ENCODE measurements at regions not wholly inside any gene's neighbourhood (a gene's known extent, or its start where the extent isn't known, plus 50 kb on each side); places are given as distances from the start of the nearest gene placed in this dataset.

GRCh38 chr3:153052096-153052460, 109.9 kb upstream of the RAP2B start (continued):
- no peak for TF ChIP-seq MTA3 (IDR thresholded peaks at IDR 0.05; ENCODE audit: borderline replicate concordance, low read length)
- no peak for TF ChIP-seq SIX5 (IDR thresholded peaks at IDR 0.05; ENCODE audit: low read depth, low read length, severe bottlenecking)
- no peak for TF ChIP-seq FOXM1 (IDR thresholded peaks at IDR 0.05; ENCODE audit: low read depth, low read length)
- TF ChIP-seq EP300 (IDR thresholded peaks at IDR 0.05; ENCODE audit: borderline replicate concordance in 1 of 2, control insufficient read depth in 1 of 2, low read depth in 2 of 2, low read length in 2 of 2) = no peak
- TF ChIP-seq E2F8 (IDR thresholded peaks at IDR 0.05; ENCODE audit: low read depth, partially characterized antibody) = no peak
- no peak for TF ChIP-seq USF1 (IDR thresholded peaks at IDR 0.05; ENCODE audit: borderline replicate concordance, extremely low read length, insufficient read depth, low read depth, low read length)
- no peak for TF ChIP-seq ZZZ3 (IDR thresholded peaks at IDR 0.05; ENCODE audit: control insufficient read depth, insufficient read length, low read depth)

- intact Hi-C loops (cut with micrococcal nuclease; ENCODE audit: unreplicated experiment) = no loop called here
- WGBS (ENCODE audit: insufficient coverage, insufficient replicate concordance, low lambda C conversion rate, missing lambda C conversion rate) = 71% methylated on average over 5 of the region's 5 CpGs
- no peaks in the 10 kb centered on the region for H3K79me2 ChIP-seq (ENCODE audit: control insufficient read depth, insufficient read depth, low read length)
- SMC1A ChIA-PET (ENCODE audit: uncharacterized antibody, unreplicated experiment) = interaction anchor here (1.2 to 1.3 kb wide), 2 partner anchors 9 to 10 kb away, joined by 3 read pairs; no protein-coding TSS in a partner anchor
- no peaks in the 10 kb centered on the region for H3K4me1 ChIP-seq (ENCODE audit: control insufficient read depth, insufficient read depth, low read length)
- H3K4me3 ChIP-seq = no peak overlapping the region
- POLR2A ChIA-PET = no interaction called here
- H2AFZ ChIP-seq (ENCODE audit: control insufficient read depth, low read depth, low read length) = no peak overlapping the region
- no peak for FAIRE-seq
- no peaks in the 10 kb centered on the region for H3K27me3 ChIP-seq (replicated peaks in 1 of 2; ENCODE audit: control insufficient read depth in 2 of 2, insufficient read depth in 2 of 2, low read length in 1 of 2)
- RAD21 ChIA-PET (ENCODE audit: unreplicated experiment) = no interaction called here
- CTCF ChIA-PET = interaction anchor here (1.0 kb wide), 1 partner anchor 14 kb away, joined by 3 read pairs; no protein-coding TSS in a partner anchor
- no peaks in the 10 kb centered on the region for H3K36me3 ChIP-seq (ENCODE audit: control insufficient read depth in 2 of 2, insufficient read depth in 2 of 2, low read length in 1 of 2)
- H3K9ac ChIP-seq (ENCODE audit: control insufficient read depth, insufficient read depth, low read length) = no peak overlapping the region
- DNase-seq (ENCODE audit: low read depth, low spot score) = no peak
- no peak for ATAC-seq
- in situ Hi-C loops (cut with MboI) = no loop called here
- H3K4me2 ChIP-seq (ENCODE audit: control insufficient read depth, insufficient read depth) = no peak overlapping the region
- H3K27ac ChIP-seq (ENCODE audit: control insufficient read depth, insufficient read depth) = no peak overlapping the region
- H3K9me3 ChIP-seq (replicated peaks; ENCODE audit: control insufficient read depth, insufficient read depth, low read length) = no peaks in the 10 kb centered on the region
- no TSS peak for BruUV-seq (replicated peaks)
- H4K20me1 ChIP-seq (ENCODE audit: control insufficient read depth, insufficient read depth) = no peaks in the 10 kb centered on the region
- TF ChIP-seq SIX5 (IDR thresholded peaks at IDR 0.05; ENCODE audit: low read depth, low read length, severe bottlenecking) = no peak
- TF ChIP-seq, protein P1, sequence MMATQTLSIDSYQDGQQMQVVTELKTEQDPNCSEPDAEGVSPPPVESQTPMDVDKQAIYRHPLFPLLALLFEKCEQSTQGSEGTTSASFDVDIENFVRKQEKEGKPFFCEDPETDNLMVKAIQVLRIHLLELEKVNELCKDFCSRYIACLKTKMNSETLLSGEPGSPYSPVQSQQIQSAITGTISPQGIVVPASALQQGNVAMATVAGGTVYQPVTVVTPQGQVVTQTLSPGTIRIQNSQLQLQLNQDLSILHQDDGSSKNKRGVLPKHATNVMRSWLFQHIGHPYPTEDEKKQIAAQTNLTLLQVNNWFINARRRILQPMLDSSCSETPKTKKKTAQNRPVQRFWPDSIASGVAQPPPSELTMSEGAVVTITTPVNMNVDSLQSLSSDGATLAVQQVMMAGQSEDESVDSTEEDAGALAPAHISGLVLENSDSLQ (IDR thresholded peaks at IDR 0.05) = no peak
- TF ChIP-seq NFIC (IDR thresholded peaks at IDR 0.05; ENCODE audit: low read depth, low read length) = no peak
- no peak for TF ChIP-seq EGR1 (IDR thresholded peaks at IDR 0.05; ENCODE audit: borderline replicate concordance in 1 of 2, low read depth in 2 of 2, low read length in 2 of 2)
- TF ChIP-seq HCFC1 (IDR thresholded peaks at IDR 0.05; ENCODE audit: low read length) = no peak
- no peak for TF ChIP-seq RAD21 (IDR thresholded peaks at IDR 0.05; ENCODE audit: insufficient read depth, low read depth, low read length)
- no peak for TF ChIP-seq MXI1 (IDR thresholded peaks at IDR 0.05; ENCODE audit: low read depth, low read length)
- TF ChIP-seq TCF7 (IDR thresholded peaks at IDR 0.05; ENCODE audit: borderline replicate concordance) = no peak
- TF ChIP-seq HSF1 (IDR thresholded peaks at IDR 0.05; ENCODE audit: low read depth, low read length) = no peak
- no peak for TF ChIP-seq ZNF207 (IDR thresholded peaks at IDR 0.05; ENCODE audit: borderline replicate concordance)
- TF ChIP-seq NR2F1 (conservative IDR thresholded peaks at IDR 0.05) = no peak
These were observed 106.8 kb upstream of the RAP2B start for GRCh38 chr3:153055217-153055616.

Data from GM12878 (cell line).